ENCODE measurements at regions not wholly inside any gene's neighbourhood (a gene's known extent, or its start where the extent isn't known, plus 50 kb on each side); places are given as distances from the start of the nearest gene placed in this dataset.

GRCh38 chr10:88130912-88131311 lies 267.5 kb downstream of the PTEN start:
- TF ChIP-seq CTCF (IDR thresholded peaks at IDR 0.05) (no peak), POLR2AphosphoS5 (IDR thresholded peaks at IDR 0.05) (no peak)
